ENCODE measurements at regions not wholly inside any gene's neighbourhood (a gene's known extent, or its start where the extent isn't known, plus 50 kb on each side); places are given as distances from the start of the nearest gene placed in this dataset.

DNA sequence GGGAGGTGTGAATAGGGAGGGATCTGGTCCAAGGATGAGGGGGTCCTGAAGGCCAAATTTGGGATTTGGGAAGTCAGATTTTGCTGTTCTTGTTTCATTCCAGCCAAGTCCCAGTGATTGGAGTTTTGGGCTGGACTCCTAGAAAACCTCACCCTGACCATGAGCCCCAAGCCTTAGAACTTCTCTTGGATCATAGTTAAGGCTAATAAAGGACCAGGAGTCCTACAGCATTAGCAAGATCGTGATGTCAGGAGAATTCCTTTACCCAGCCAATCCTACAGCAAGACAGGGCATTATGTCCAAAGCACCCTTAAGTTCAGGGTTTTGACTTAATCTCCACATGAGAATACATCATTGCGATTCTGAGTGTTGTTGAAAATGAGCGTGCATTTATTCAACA, 85.0 kb downstream of the SOX9 start:
- Histone ChIP-seq H3K4me1 (ENCODE audit: control insufficient read depth, extremely low read depth, insufficient read depth, low read length) (no peaks in the 10 kb centered on the region), H2AFZ (ENCODE audit: low read depth, low read length) (no peak overlapping the region), H3K4me3 (replicated peaks in 1 of 3; ENCODE audit: insufficient read depth in 1 of 3, low read depth in 1 of 3, low read length in 3 of 3) (no peak overlapping the region), H3K9me3 (replicated peaks; ENCODE audit: control insufficient read depth, insufficient read depth, low read length) (peaks cover 2% of the 10 kb centered on the region), H3K9me1 (replicated peaks; ENCODE audit: control insufficient read depth, extremely low read depth, insufficient read depth, low read length) (no peaks in the 10 kb centered on the region), H3K27ac (ENCODE audit: insufficient read depth, low read depth, low read length) (no peak overlapping the region), H3K27me3 (ENCODE audit: control insufficient read depth in 2 of 2, insufficient read depth in 2 of 2, low read length in 2 of 2) (no peaks in the 10 kb centered on the region), H4K20me1 (replicated peaks; ENCODE audit: control insufficient read depth, extremely low read depth, insufficient read depth, low read length) (no peaks in the 10 kb centered on the region), H3K4me2 (ENCODE audit: insufficient read depth, low read length) (no peak overlapping the region), H3K9ac (replicated peaks; ENCODE audit: extremely low read depth, insufficient read depth, low read length) (no peak overlapping the region), H3K79me2 (ENCODE audit: control insufficient read depth, insufficient read depth, low read length) (no peaks in the 10 kb centered on the region), H3K36me3 (ENCODE audit: control insufficient read depth in 2 of 2, extremely low read depth in 1 of 2, insufficient read depth in 2 of 2, low read length in 2 of 2) (no peaks in the 10 kb centered on the region)
- intact Hi-C loops (cut with micrococcal nuclease) (no loop called here), dilution Hi-C loops (cut with MboI; ENCODE audit: extremely low pct_ligation_motif_present, low sequenced_read_pairs) (no loop called here)
- DNase-seq (ENCODE audit: low read depth, low spot score) = no peak
- BruUV-seq (replicated peaks) = no TSS peak
- TF ChIP-seq, protein P1, sequence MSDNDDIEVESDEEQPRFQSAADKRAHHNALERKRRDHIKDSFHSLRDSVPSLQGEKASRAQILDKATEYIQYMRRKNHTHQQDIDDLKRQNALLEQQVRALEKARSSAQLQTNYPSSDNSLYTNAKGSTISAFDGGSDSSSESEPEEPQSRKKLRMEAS (IDR thresholded peaks at IDR 0.05; ENCODE audit: insufficient read depth, insufficient read length) = no peak
- no peak for TF ChIP-seq POLR2AphosphoS5 (IDR thresholded peaks at IDR 0.05; ENCODE audit: insufficient read depth, low read depth, low read length)
- no peak for TF ChIP-seq MYC (IDR thresholded peaks at IDR 0.05; ENCODE audit: low read depth, low read length)
- no peak for TF ChIP-seq FOS (IDR thresholded peaks at IDR 0.05; ENCODE audit: borderline replicate concordance, insufficient read depth, low read length)
- no peak for TF ChIP-seq JUN (IDR thresholded peaks at IDR 0.05; ENCODE audit: borderline replicate concordance, insufficient read depth, insufficient read length, low read depth)
- no peak for TF ChIP-seq EZH2 (IDR thresholded peaks at IDR 0.05; ENCODE audit: borderline replicate concordance, low read depth, low read length, severe bottlenecking)
- TF ChIP-seq, protein P2, sequence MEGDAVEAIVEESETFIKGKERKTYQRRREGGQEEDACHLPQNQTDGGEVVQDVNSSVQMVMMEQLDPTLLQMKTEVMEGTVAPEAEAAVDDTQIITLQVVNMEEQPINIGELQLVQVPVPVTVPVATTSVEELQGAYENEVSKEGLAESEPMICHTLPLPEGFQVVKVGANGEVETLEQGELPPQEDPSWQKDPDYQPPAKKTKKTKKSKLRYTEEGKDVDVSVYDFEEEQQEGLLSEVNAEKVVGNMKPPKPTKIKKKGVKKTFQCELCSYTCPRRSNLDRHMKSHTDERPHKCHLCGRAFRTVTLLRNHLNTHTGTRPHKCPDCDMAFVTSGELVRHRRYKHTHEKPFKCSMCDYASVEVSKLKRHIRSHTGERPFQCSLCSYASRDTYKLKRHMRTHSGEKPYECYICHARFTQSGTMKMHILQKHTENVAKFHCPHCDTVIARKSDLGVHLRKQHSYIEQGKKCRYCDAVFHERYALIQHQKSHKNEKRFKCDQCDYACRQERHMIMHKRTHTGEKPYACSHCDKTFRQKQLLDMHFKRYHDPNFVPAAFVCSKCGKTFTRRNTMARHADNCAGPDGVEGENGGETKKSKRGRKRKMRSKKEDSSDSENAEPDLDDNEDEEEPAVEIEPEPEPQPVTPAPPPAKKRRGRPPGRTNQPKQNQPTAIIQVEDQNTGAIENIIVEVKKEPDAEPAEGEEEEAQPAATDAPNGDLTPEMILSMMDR (IDR thresholded peaks at IDR 0.05; ENCODE audit: extremely low read depth in 1 of 2, insufficient read depth in 1 of 2, low read depth in 1 of 2, low read length in 2 of 2) = no peak
- no peak for TF ChIP-seq POLR2A (IDR thresholded peaks at IDR 0.05; ENCODE audit: low read depth, low read length)
- no peak for TF ChIP-seq GATA2 (IDR thresholded peaks at IDR 0.05; ENCODE audit: insufficient read depth, insufficient read length, low read depth, low read length)
- FAIRE-seq = no peak
- ChIA-PET CTCF (no interaction called here), POLR2A (no interaction called here)
